ENCODE measurements at regions not wholly inside any gene's neighbourhood (a gene's known extent, or its start where the extent isn't known, plus 50 kb on each side); places are given as distances from the start of the nearest gene placed in this dataset.

GRCh38 chrX:22389556-22390179 is 117.0 kb downstream of the CBLL2 start:
- Histone ChIP-seq H3K9me3 (no peaks in the 10 kb centered on the region), H3K27ac (no peak overlapping the region), H3K4me1 (no peaks in the 10 kb centered on the region), H3K27me3 (no peaks in the 10 kb centered on the region), H3K36me3 (no peaks in the 10 kb centered on the region), H3K4me3 (no peak overlapping the region)
- ATAC-seq (ENCODE audit: low FRiP score in 2 of 2) (no peak), DNase-seq (no peak)
- TF ChIP-seq CTCF (IDR thresholded peaks at IDR 0.05) = no peak
- no peak for TF ChIP-seq POLR2A (IDR thresholded peaks at IDR 0.05)
- no peak for TF ChIP-seq EP300 (IDR thresholded peaks at IDR 0.05)
- TF ChIP-seq POLR2AphosphoS5 (IDR thresholded peaks at IDR 0.05) = no peak
- WGBS, 2 donors = 33 to 58% methylated on average over 4 of the region's 4 CpGs

- no peak overlapping the region for H3K4me3 ChIP-seq
- no peaks in the 10 kb centered on the region for H3K4me1 ChIP-seq
- ATAC-seq (ENCODE audit: low FRiP score in 2 of 2) (no peak), DNase-seq (no peak)
- TF ChIP-seq POLR2AphosphoS5 (IDR thresholded peaks at IDR 0.05) = no peak
- H3K9me3 ChIP-seq = no peaks in the 10 kb centered on the region
- WGBS, 2 donors = 66 to 75% methylated on average over 10 of the region's 10 CpGs
- H3K27ac ChIP-seq = no peak overlapping the region
- no peaks in the 10 kb centered on the region for H3K27me3 ChIP-seq
- H3K36me3 ChIP-seq = no peaks in the 10 kb centered on the region
Observed at GRCh38 chrX:22392133-22392948, 119.6 kb downstream of the CBLL2 start.

- 71 to 97% methylated on average over 4 of the region's 4 CpGs for WGBS, 2 donors
- Histone ChIP-seq H3K27ac (no peak overlapping the region), H3K4me3 (no peak overlapping the region), H3K4me1 (no peaks in the 10 kb centered on the region), H3K27me3 (no peaks in the 10 kb centered on the region), H3K9me3 (no peaks in the 10 kb centered on the region), H3K36me3 (no peaks in the 10 kb centered on the region)
- ATAC-seq (ENCODE audit: low FRiP score in 2 of 2) = no peak
- TF ChIP-seq POLR2AphosphoS5 (IDR thresholded peaks at IDR 0.05) (no peak), CTCF (IDR thresholded peaks at IDR 0.05) (no peak), POLR2A (IDR thresholded peaks at IDR 0.05) (no peak), EP300 (IDR thresholded peaks at IDR 0.05) (no peak)
- DNase-seq = no peak
Observed at GRCh38 chrX:22395372-22395771, 122.7 kb downstream of the CBLL2 start.

- TF ChIP-seq EP300 (IDR thresholded peaks at IDR 0.05) (no peak), POLR2A (IDR thresholded peaks at IDR 0.05) (no peak), POLR2AphosphoS5 (IDR thresholded peaks at IDR 0.05) (no peak), CTCF (IDR thresholded peaks at IDR 0.05) (no peak)
- WGBS, 2 donors = 83 to 88% methylated on average over 2 of the region's 2 CpGs
- DNase-seq = no peak
- H3K4me1 ChIP-seq = no peaks in the 10 kb centered on the region
- ATAC-seq (ENCODE audit: low FRiP score in 2 of 2) = no peak
- H3K27me3 ChIP-seq = no peaks in the 10 kb centered on the region
- H3K4me3 ChIP-seq = no peak overlapping the region
- H3K27ac ChIP-seq = no peak overlapping the region
- no peaks in the 10 kb centered on the region for H3K9me3 ChIP-seq
- no peaks in the 10 kb centered on the region for H3K36me3 ChIP-seq
Observed at GRCh38 chrX:22396408-22396807, 123.7 kb downstream of the CBLL2 start.

GRCh38 chrX:22397566-22397965 is 124.9 kb downstream of the CBLL2 start:
- Histone ChIP-seq H3K4me1 (no peaks in the 10 kb centered on the region), H3K9me3 (no peaks in the 10 kb centered on the region), H3K4me3 (no peak overlapping the region), H3K27me3 (no peaks in the 10 kb centered on the region), H3K36me3 (no peaks in the 10 kb centered on the region), H3K27ac (no peak overlapping the region)
- TF ChIP-seq EP300 (IDR thresholded peaks at IDR 0.05) = no peak
- TF ChIP-seq CTCF (IDR thresholded peaks at IDR 0.05) = no peak
- TF ChIP-seq POLR2AphosphoS5 (IDR thresholded peaks at IDR 0.05) = no peak
- TF ChIP-seq POLR2A (IDR thresholded peaks at IDR 0.05) = no peak
- WGBS, 2 donors = 55 to 88% methylated on average over 1 of the region's 1 CpG
- no peak for ATAC-seq (ENCODE audit: low FRiP score in 2 of 2)
- no peak for DNase-seq
